Fibroblast of villous mesenchyme (primary cell): ENCODE measurements at regions not wholly inside any gene's neighbourhood (a gene's known extent, or its start where the extent isn't known, plus 50 kb on each side); places are given as distances from the start of the nearest gene placed in this dataset.

Experiments used
- DNase-seq: peaks from one replicate; pipeline ENCODE4 v3.0.0-alpha.2; 2010; ENCODE audit warnings: low read depth
- H3K4me3 ChIP-seq: 2 replicates; pipeline ENCODE4 v1.5.1; 2011; ENCODE audit warnings: low read depth, mild to moderate bottlenecking, low read length
- TF ChIP-seq, protein P1 (sequence below): IDR thresholded peaks from 2 replicates; pipeline ENCODE4 v1.5.1; 2012; ENCODE audit warnings: low read depth, mild to moderate bottlenecking, low read length; ENCODE audit not compliant: insufficient read depth

DNA sequence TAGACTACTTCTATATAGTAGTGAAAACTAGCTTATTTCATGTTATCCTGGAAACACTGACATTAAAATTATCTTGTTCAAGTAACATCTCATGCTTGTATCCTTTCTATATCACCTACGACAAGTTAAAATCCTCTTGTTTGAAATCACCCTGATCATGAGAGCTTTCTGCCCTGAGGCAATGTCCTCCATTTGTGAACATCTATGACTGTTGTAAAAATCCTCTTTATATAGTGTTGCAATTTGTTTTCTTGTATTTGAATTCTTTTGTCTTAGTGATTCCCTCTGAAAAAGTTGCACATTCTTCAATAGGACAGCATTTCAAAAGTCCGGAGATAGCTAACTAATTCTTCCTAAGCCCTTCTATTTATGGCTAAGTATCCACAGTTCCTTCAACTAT is 480.3 kb downstream of the NSUN3 start:
- no peak for DNase-seq
- H3K4me3 ChIP-seq = no peak overlapping the region
- TF ChIP-seq, protein P1, sequence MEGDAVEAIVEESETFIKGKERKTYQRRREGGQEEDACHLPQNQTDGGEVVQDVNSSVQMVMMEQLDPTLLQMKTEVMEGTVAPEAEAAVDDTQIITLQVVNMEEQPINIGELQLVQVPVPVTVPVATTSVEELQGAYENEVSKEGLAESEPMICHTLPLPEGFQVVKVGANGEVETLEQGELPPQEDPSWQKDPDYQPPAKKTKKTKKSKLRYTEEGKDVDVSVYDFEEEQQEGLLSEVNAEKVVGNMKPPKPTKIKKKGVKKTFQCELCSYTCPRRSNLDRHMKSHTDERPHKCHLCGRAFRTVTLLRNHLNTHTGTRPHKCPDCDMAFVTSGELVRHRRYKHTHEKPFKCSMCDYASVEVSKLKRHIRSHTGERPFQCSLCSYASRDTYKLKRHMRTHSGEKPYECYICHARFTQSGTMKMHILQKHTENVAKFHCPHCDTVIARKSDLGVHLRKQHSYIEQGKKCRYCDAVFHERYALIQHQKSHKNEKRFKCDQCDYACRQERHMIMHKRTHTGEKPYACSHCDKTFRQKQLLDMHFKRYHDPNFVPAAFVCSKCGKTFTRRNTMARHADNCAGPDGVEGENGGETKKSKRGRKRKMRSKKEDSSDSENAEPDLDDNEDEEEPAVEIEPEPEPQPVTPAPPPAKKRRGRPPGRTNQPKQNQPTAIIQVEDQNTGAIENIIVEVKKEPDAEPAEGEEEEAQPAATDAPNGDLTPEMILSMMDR = no peak

DNA sequence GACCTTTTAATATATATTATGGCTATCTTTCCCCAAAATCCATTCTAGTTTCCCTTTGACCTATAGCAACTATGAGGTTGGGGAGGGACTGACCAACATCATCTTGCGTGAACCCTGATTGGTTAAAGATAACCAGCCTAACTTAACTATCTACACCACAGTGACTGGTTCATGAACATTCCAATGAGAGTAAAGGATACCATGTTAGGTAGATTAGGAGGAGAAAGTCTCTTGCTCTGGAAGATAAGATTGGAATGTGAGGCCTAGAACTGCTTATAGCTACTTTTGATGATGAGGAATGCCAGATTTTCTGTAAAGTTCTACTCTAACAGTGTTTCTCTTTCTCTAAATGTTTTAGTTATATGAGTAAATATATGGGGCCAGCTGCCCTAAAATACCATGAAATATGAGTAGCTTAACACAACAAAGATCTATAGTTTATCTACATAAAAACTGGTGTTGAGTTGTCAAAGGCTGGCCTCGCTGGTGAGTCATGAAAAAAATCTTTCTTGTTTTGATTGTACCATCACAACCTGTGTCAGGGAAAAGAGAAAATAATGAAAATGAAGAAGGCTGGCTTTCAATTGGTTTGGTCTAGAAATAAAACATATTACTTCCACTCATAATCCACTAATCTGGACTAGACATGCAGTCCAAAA is 481.4 kb downstream of the NSUN3 start:
- H3K4me3 ChIP-seq = no peak overlapping the region
- TF ChIP-seq, protein P1 = no peak
- no peak for DNase-seq

DNA sequence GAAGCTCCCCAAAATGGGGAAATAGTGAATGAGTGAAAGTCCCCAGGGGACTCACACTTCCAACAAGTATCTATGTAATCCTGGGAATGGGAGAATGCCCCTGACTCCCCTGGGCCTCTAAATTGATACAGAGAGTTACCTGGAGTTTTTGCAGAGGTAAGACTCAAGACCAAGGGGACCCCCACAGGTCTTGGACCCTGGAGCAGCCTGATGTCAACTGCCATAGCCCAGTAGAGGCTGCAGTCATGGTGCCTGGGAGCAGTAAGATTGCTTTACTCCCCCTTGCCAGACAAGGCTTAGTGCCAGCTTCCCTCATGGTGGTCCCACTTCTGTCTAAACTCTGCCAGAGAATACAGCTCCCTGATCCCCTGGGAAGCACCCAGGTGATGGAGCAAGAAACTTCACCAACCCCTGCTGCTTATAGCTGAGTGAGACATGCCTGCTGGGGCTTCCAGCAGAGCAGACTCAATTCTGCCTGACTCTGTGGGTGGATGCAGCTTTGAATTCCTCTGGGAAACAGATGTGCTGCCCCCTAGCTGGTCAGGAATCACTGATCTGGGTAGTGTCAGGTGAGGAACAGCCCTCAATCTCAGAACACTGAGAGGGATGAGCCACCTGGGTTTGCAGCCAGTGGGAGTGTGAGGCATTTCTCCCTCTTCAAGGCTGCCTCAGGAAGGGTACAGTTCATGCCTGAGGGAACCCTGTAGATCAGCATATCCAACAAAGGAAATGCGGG is 485.9 kb downstream of the NSUN3 start:
- TF ChIP-seq, protein P1 = no peak
- no peak overlapping the region for H3K4me3 ChIP-seq
- DNase-seq = no peak

DNA sequence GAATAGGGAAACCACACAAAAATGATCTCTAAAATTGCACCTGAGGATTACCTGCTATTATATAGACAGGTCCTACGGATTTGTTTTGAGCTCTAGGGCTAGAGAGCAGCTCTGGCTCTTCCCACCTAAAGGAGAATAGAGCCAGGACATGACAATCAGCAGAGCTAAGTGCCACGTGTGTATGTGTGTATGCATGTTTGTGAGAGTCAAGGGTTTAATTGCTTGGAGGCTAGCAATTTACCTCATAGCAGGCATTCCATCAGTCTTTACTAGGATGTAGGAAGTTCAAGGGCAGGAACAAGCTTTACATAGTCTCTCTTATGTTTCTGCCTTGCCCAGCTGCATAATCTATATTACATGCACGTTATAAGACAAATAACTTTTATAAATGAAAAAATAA is 498.2 kb downstream of the NSUN3 start:
- no peak overlapping the region for H3K4me3 ChIP-seq
- no peak for DNase-seq
- TF ChIP-seq, protein P1 = no peak

DNA sequence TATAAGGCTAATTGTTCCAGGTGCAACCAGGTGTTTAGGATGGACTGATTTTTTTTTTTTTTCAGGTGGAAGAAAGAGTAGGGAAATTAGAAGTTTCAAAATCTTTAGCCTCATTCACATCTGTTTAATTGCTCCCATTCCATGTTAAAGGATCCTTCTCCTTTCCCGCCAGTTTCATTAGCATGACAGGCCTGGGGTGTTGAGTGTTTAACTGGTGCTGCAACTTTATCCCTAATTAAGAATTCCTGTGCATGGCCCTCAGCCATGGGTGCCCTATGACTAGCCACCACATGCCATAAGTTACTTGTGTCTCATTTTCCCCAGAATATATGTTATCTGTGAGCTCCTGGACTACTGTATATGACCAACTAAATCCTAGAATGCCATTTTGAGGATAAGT is 501.4 kb downstream of the NSUN3 start:
- no peak overlapping the region for H3K4me3 ChIP-seq
- TF ChIP-seq, protein P1 = no peak
- DNase-seq = no peak

DNA sequence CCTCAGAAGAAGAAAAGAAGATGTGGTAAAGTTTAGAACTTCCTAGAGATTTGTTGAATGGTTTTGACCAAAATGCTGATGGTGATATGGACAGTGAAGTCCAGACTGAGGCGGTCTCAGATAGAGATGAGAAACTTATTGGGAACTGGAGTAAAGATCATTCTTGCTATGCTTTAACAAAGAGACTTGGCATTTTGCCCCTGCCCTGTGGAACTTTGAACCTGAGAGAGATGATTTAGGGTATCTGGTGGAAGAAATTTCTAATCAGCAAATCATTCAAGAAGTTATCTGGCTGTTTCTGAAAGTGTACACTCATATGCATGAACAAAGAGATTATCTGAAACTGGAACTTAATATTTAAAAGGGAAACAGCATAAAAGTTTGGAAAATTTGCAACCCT is 505.2 kb downstream of the NSUN3 start:
- no peak for DNase-seq
- H3K4me3 ChIP-seq = no peak overlapping the region
- TF ChIP-seq, protein P1 = no peak
